AG10803 (cell line): ENCODE measurements at regions not wholly inside any gene's neighbourhood (a gene's known extent, or its start where the extent isn't known, plus 50 kb on each side); places are given as distances from the start of the nearest gene placed in this dataset.

Source experiments
- DNase-seq: peaks from one replicate; pipeline ENCODE4 v3.0.0; 2010; ENCODE audit warnings: low read depth
- H3K4me3 ChIP-seq: 2 replicates; pipeline ENCODE4 v1.5.1; 2011; ENCODE audit warnings: mild to moderate bottlenecking, low read length, control low read depth
- TF ChIP-seq, protein P1 (sequence below): conservative IDR thresholded peaks from 2 replicates; pipeline ENCODE4 v1.5.1; 2011; ENCODE audit warnings: mild to moderate bottlenecking, low read length, control low read depth, inconsistent platforms

GRCh38 chr10:6957851-6958250 is 377.8 kb upstream of the PRKCQ start:
- DNase-seq, result no peak
- TF ChIP-seq, protein P1, sequence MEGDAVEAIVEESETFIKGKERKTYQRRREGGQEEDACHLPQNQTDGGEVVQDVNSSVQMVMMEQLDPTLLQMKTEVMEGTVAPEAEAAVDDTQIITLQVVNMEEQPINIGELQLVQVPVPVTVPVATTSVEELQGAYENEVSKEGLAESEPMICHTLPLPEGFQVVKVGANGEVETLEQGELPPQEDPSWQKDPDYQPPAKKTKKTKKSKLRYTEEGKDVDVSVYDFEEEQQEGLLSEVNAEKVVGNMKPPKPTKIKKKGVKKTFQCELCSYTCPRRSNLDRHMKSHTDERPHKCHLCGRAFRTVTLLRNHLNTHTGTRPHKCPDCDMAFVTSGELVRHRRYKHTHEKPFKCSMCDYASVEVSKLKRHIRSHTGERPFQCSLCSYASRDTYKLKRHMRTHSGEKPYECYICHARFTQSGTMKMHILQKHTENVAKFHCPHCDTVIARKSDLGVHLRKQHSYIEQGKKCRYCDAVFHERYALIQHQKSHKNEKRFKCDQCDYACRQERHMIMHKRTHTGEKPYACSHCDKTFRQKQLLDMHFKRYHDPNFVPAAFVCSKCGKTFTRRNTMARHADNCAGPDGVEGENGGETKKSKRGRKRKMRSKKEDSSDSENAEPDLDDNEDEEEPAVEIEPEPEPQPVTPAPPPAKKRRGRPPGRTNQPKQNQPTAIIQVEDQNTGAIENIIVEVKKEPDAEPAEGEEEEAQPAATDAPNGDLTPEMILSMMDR, result no peak
- no peak overlapping the region for H3K4me3 ChIP-seq

DNA sequence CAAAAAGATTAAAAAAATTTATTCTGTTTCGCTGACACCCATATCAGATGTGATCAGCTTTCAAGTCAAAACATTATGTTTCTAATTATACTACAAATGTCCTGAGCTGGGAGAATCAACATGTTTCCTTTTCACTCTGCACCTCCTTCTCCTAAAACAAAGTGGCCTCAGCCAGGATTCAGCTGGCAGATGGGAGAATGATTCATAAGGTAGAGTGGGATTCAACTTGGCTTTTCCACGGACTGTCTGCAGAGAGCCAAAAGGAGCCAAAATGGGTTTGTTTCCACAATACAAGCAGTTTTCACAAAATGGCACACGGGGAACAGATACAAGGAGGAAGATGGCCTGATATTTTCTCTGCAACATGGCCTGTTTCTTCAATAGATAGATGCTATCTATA is 376.5 kb upstream of the PRKCQ start:
- H3K4me3 ChIP-seq, result no peak overlapping the region
- TF ChIP-seq, protein P1, result no peak
- no peak for DNase-seq

DNA sequence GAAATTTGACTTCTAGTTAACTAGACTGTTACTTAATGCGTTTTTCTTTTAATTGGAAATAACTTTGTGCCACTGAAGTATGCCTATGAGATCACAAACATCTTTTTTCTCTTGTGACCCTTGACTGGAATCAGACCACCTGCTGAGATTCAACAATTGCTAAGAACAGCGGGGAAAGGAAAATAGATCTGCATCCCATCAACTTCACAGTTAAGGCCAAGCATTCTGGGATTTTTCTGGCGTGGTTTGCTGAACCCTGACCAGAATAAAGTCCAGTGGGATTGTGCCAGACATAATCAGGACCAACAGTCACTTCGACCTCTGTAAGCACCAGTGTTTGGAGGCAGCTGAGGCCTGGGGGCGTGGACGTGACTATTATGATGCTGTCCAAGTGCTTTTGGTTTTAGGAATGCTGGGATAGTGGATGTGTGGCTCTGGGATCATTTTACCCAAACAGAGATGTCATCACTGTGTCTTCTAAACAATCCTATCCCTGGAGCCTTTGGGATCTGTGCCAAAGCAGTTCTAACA is 373.3 kb upstream of the PRKCQ start:
- TF ChIP-seq, protein P1, result no peak
- H3K4me3 ChIP-seq, result no peak overlapping the region
- DNase-seq, result no peak

- DNase-seq, result no peak
- no peak overlapping the region for H3K4me3 ChIP-seq
These were observed 371.7 kb upstream of the PRKCQ start for GRCh38 chr10:6951732-6952131.

GRCh38 chr10:6950133-6950532 is 370.1 kb upstream of the PRKCQ start:
- no peak for DNase-seq
- TF ChIP-seq, protein P1, result no peak
- H3K4me3 ChIP-seq, result no peak overlapping the region

More at GRCh38 chr10:6951732-6952131, 371.7 kb upstream of the PRKCQ start:
- TF ChIP-seq, protein P1, result no peak

- no peak overlapping the region for H3K4me3 ChIP-seq
- DNase-seq, result no peak
- TF ChIP-seq, protein P1, result no peak
These were observed 364.4 kb upstream of the PRKCQ start for GRCh38 chr10:6944436-6944835.

- DNase-seq, result no peak
- H3K4me3 ChIP-seq, result no peak overlapping the region
- TF ChIP-seq, protein P1, result no peak
These were observed 358.3 kb upstream of the PRKCQ start for GRCh38 chr10:6938384-6938783.
